Stimulated activated CD8-positive, alpha-beta memory T cell treated with anti-CD3 and anti-CD28 coated beads, Interleukin-4, amount 100 ng/mL, for 48 hours (primary cell): ENCODE measurements at regions not wholly inside any gene's neighbourhood (a gene's known extent, or its start where the extent isn't known, plus 50 kb on each side); places are given as distances from the start of the nearest gene placed in this dataset.

Source experiments
- DNase-seq: peaks from one replicate; pipeline ENCODE4 v3.0.0-alpha.2; 2020

GRCh38 chr13:105073041-105073440 lies 1462.4 kb downstream of the EFNB2 start:
- DNase-seq = no peak

- DNase-seq = no peak
Measured at GRCh38 chr13:105070452-105070851, 1465.0 kb downstream of the EFNB2 start.

- no peak for DNase-seq
Measured at GRCh38 chr13:105069106-105069505, 1466.4 kb downstream of the EFNB2 start.

- no peak for DNase-seq
Measured at GRCh38 chr13:105063676-105064075, 1471.8 kb downstream of the EFNB2 start.

GRCh38 chr13:105059786-105060185 lies 1475.7 kb downstream of the EFNB2 start:
- DNase-seq = no peak

GRCh38 chr13:105058517-105058916 lies 1476.9 kb downstream of the EFNB2 start:
- no peak for DNase-seq

- no peak for DNase-seq
Measured at GRCh38 chr13:105052711-105053110, 1482.8 kb downstream of the EFNB2 start.

GRCh38 chr13:105050686-105051085 lies 1484.8 kb downstream of the EFNB2 start:
- no peak for DNase-seq

GRCh38 chr13:105048677-105049076 lies 1486.8 kb downstream of the EFNB2 start:
- DNase-seq = no peak

- DNase-seq = no peak
Measured at GRCh38 chr13:105047676-105048295, 1487.7 kb downstream of the EFNB2 start.

GRCh38 chr13:105037110-105037509 lies 1498.4 kb downstream of the EFNB2 start:
- no peak for DNase-seq

GRCh38 chr13:105035092-105035491 lies 1500.4 kb downstream of the EFNB2 start:
- no peak for DNase-seq

GRCh38 chr13:105033999-105034398 lies 1501.5 kb downstream of the EFNB2 start:
- DNase-seq = no peak

GRCh38 chr13:105031306-105031705 lies 1504.2 kb downstream of the EFNB2 start:
- DNase-seq = no peak

- DNase-seq = no peak
Measured at GRCh38 chr13:105030851-105031250, 1504.6 kb downstream of the EFNB2 start.

GRCh38 chr13:105019073-105019472 lies 1516.4 kb downstream of the EFNB2 start:
- no peak for DNase-seq

GRCh38 chr13:105016266-105016665 lies 1519.2 kb downstream of the EFNB2 start:
- no peak for DNase-seq

GRCh38 chr13:105008604-105009003 lies 1526.9 kb downstream of the EFNB2 start:
- DNase-seq = no peak

GRCh38 chr13:105007166-105007808 lies 1528.2 kb downstream of the EFNB2 start:
- DNase-seq = no peak

GRCh38 chr13:104996022-104996421 lies 1539.4 kb downstream of the EFNB2 start:
- DNase-seq = no peak

GRCh38 chr13:104993708-104994107 lies 1541.8 kb downstream of the EFNB2 start:
- no peak for DNase-seq

- no peak for DNase-seq
Measured at GRCh38 chr13:104987621-104988020, 1547.8 kb downstream of the EFNB2 start.

GRCh38 chr13:104984296-104984818 lies 1551.1 kb downstream of the EFNB2 start:
- DNase-seq = peak; percentile 28

- DNase-seq = no peak
Measured at GRCh38 chr13:104983601-104984000, 1551.9 kb downstream of the EFNB2 start.

- DNase-seq = no peak
Measured at GRCh38 chr13:104980586-104980985, 1554.9 kb downstream of the EFNB2 start.
